RWPE1 (cell line): ENCODE measurements at regions not wholly inside any gene's neighbourhood (a gene's known extent, or its start where the extent isn't known, plus 50 kb on each side); places are given as distances from the start of the nearest gene placed in this dataset.
"Not testable (repeated sequence)": the region's sequence is repeated elsewhere in the genome, so short reads cannot be mapped to it uniquely, and the experiment has no call there.

Experiments
- CTCF ChIA-PET: fragments of 350-600 bp; sonication (Branson Sonifier 250); formaldehyde crosslinking; extraction: SDS; loops from one replicate; lab custom pipeline; 2021; lab: Yijun Ruan, JAX
- POLR2A ChIA-PET: fragments of 400-600 bp; formaldehyde crosslinking; extraction: SDS; loops from one replicate; lab custom pipeline; 2020; ENCODE audit warnings: antibody characterized with exemption; ENCODE audit not compliant: low non-redundant PET; lab: Yijun Ruan, JAX
- DNase-seq: peaks from one replicate; pipeline ENCODE4 v3.0.0; 2012; ENCODE audit warnings: low spot score
- H3K27ac ChIP-seq: fragments of 450-650 bp; 2 replicates; pipeline ENCODE4 v1.5.1; 2017
- CTCF ChIP-seq: fragments of 450-650 bp; conservative IDR thresholded peaks from 2 replicates; pipeline ENCODE4 v1.5.1; 2017; ENCODE audit warnings: low read depth, mild to moderate bottlenecking

GRCh38 chr2:216984937-216985336, 125.1 kb upstream of the TNP1 start:
- ChIA-PET POLR2A (no interaction called here), CTCF (no interaction called here)
- no peak overlapping the region for H3K27ac ChIP-seq
- DNase-seq, result no peak
- no peak for TF ChIP-seq CTCF

DNA sequence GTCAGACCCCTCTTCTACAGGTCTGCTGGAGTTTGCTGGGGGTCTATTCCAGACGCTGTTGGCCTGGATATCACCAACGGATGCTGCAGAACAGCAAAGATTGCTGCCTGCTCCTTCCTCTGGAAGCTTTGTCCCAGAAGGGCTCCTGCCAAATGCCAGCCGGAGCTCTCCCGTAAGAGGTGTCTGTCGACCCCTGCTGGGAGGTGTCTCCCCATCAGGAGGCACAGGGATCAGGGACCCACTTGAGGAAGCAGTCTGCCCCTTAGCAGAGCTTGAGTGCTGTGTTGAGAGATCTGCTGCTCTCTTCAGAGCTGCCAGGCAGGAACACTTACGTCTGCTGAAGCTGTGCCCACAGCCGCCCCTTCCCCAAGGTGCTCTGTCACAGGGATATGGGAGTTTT, 122.1 kb upstream of the TNP1 start:
- DNase-seq, POLR2A ChIA-PET, H3K27ac ChIP-seq: not testable (repeated sequence)
- CTCF ChIA-PET, result interaction anchor here (0.6 kb wide), 1 partner anchor 84 kb away, joined by 5 read pairs; no protein-coding TSS in a partner anchor

- DNase-seq, H3K27ac ChIP-seq, POLR2A ChIA-PET, CTCF ChIA-PET: not testable (repeated sequence)
These were observed 120.6 kb upstream of the TNP1 start for GRCh38 chr2:216980510-216980909.

DNA sequence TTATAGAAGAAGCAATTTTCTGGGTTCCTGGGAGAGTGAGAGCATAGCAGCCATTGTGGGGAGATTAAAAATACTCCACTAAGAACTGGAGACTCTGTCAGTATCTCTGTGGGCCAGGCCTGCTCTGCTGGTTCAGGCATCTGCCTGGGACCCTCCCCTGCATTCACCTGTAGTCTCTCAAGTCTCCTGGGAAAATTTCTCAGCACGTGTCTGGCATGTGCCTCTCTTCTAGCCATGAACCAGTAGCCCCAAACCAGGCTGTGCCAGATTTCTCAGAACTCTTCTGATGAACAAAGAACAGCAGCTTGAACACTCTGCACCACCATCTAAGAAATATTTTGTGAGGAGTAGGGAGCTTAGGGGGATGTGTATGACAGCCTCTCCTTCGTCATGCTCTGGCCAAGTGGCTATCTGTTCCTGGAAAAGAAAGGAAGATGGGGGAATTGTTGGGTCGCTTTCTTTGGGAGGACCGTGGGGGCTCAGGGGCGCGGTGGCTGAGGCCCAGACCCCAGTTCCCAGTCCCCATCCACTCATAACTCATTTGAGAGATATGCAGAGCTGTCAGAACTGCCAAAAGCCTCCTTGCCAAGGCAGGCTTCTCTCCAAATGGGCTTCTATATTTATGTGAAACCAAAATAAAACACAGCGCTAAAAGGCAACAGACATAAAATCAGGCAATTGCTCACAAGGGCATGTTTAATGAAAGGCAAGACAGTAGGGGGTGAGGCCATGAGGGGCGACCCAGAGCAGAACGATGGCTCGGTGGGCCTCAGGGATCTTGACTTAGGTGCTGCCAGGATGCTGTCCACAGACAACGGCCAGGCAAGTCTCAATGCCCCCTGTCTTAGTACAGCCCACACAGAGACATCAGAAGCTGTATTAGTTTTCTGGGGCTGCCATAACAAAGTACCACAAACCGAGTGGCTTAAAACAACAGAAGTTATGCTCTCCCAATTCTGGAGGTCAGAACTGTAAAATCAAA, 114.7 kb upstream of the TNP1 start:
- ChIA-PET POLR2A (no interaction called here), CTCF (interaction anchor here (1.1 kb wide), 1 partner anchor 292 kb away, joined by 3 read pairs; no protein-coding TSS in a partner anchor)
- TF ChIP-seq CTCF, result no peak
- no peak overlapping the region for H3K27ac ChIP-seq
- no peak for DNase-seq

- no peak for DNase-seq
- TF ChIP-seq CTCF, result no peak
- no peak overlapping the region for H3K27ac ChIP-seq
- ChIA-PET POLR2A (no interaction called here), CTCF (no interaction called here)
These were observed 111.7 kb upstream of the TNP1 start for GRCh38 chr2:216971593-216971992.

DNA sequence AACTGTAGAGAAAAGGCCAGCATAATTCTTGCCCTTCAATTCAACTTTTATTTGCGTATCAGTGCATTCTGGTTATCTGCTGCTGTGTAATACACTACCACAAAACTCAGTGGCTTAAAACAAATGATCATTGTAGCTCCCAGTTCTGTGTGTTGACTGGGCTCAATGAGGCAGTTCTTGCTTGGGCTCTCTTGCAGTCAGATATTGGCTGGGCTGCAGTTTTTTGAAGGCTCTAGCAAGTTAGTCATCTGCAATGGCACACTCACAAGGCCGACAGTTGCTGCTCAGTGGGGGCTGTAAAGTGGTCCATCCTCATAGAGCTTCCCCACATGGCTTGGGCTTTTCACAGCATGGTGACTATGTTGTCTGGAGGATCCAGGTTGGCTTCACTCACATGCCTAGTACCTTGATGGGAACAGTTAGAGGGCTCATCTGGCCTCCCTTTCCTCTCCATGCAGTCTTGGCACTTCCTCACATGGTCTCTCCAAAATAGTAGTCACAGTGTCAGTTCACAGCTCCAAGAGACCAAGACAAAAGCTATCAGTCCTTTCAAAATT, 110.6 kb upstream of the TNP1 start:
- no peak overlapping the region for H3K27ac ChIP-seq
- ChIA-PET CTCF (no interaction called here), POLR2A (no interaction called here)
- DNase-seq, result no peak
- TF ChIP-seq CTCF, result no peak

- TF ChIP-seq CTCF, result no peak
- CTCF ChIA-PET, result no interaction called here
- H3K27ac ChIP-seq, result no peak overlapping the region
- DNase-seq, result no peak
- POLR2A ChIA-PET, result no interaction called here
These were observed 108.0 kb upstream of the TNP1 start for GRCh38 chr2:216967889-216968288.
